PC-3 (cell line): ENCODE measurements at regions not wholly inside any gene's neighbourhood (a gene's known extent, or its start where the extent isn't known, plus 50 kb on each side); places are given as distances from the start of the nearest gene placed in this dataset.

Source experiments
- ATAC-seq: fragments of 200-7000 bp; cut with Tn5 transposase; 2 replicates; pipeline ENCODE4 v1.9.1; 2020; ENCODE audit warnings: mild to moderate bottlenecking, moderate library complexity
- BruUV-seq: library from RNA; stranded (reverse); fragments of 400-500 nt; replicated peaks from 2 replicates; lab custom pipeline; 2021; lab: Mats Ljungman, UMichigan
- CTCF ChIA-PET: fragments of 300-600 bp; sonication (Branson Sonifier 250); formaldehyde crosslinking; loops from one replicate; lab custom pipeline; 2022; ENCODE audit warnings: antibody characterized with exemption; lab: Charles Lee
- POLR2A ChIA-PET: fragments of 300-600 bp; sonication (Branson Sonifier 250); formaldehyde crosslinking; loops from one replicate; lab custom pipeline; 2022; ENCODE audit warnings: antibody characterized with exemption; ENCODE audit not compliant: unreplicated experiment; lab: Charles Lee
- DNase-seq: peaks from one replicate; pipeline ENCODE4 v3.0.0-alpha.2; 2015
- H2AFZ ChIP-seq: fragments of 300-600 bp; sonication (generic); 2 replicates; pipeline ENCODE4 v1.6.0; 2016; ENCODE audit warnings: antibody characterized with exemption, low read length
- H3F3A ChIP-seq: fragments of 300-600 bp; sonication (generic); one replicate; pipeline ENCODE4 v1.6.0; 2017; ENCODE audit warnings: antibody characterized with exemption, low read length, control low read depth, mild to moderate bottlenecking; ENCODE audit not compliant: unreplicated experiment
- H3K27ac ChIP-seq: fragments of 300-600 bp; sonication (generic); 2 replicates; pipeline ENCODE4 v1.5.1; 2016; ENCODE audit warnings: mild to moderate bottlenecking, low read length
- H3K27me3 ChIP-seq: fragments of 300-600 bp; sonication (generic); 2 replicates; pipeline ENCODE4 v1.6.1; 2016; ENCODE audit warnings: low read length, mixed read lengths
- H3K36me3 ChIP-seq: fragments of 300-600 bp; sonication (generic); 2 replicates; pipeline ENCODE4 v1.6.1; 2016; ENCODE audit warnings: low read depth, mixed run types, low read length, mixed read lengths
- H3K4me1 ChIP-seq: fragments of 300-600 bp; sonication (generic); 2 replicates; pipeline ENCODE4 v1.5.1; 2016; ENCODE audit warnings: low read length; ENCODE audit not compliant: insufficient read depth
- H3K4me2 ChIP-seq: fragments of 300-600 bp; sonication (generic); 2 replicates; pipeline ENCODE4 v1.6.0; 2016; ENCODE audit warnings: low read length
- H3K4me3 ChIP-seq: fragments of 300-600 bp; sonication (generic); 2 replicates; pipeline ENCODE4 v1.5.1; 2016; ENCODE audit warnings: mild to moderate bottlenecking, low read length, mixed read lengths
- H3K79me2 ChIP-seq: fragments of 300-600 bp; sonication (generic); 2 replicates; pipeline ENCODE4 v1.6.1; 2017; ENCODE audit warnings: low read length, mixed read lengths
- H3K9ac ChIP-seq: fragments of 300-600 bp; sonication (generic); 2 replicates; pipeline ENCODE4 v1.6.0; 2016; ENCODE audit warnings: mild to moderate bottlenecking, low read length
- H3K9me2 ChIP-seq: fragments of 300-600 bp; sonication (generic); replicated peaks from 2 replicates; pipeline ENCODE4 v1.6.1; 2016; ENCODE audit warnings: mixed run types, low read length, mixed read lengths
- H3K9me3 ChIP-seq: fragments of 300-600 bp; sonication (generic); 2 replicates; pipeline ENCODE4 v1.6.1; 2016; ENCODE audit warnings: low read length, mixed read lengths
- H4K20me1 ChIP-seq: fragments of 300-600 bp; sonication (generic); 2 replicates; pipeline ENCODE4 v1.6.1; 2016; ENCODE audit warnings: low read length, mixed read lengths
- EZH2 ChIP-seq: fragments of 300-600 bp; sonication (generic); IDR thresholded peaks from one replicate; pipeline ENCODE4 v1.6.1; 2017; ENCODE audit warnings: antibody characterized with exemption, mild to moderate bottlenecking, low read length; ENCODE audit not compliant: unreplicated experiment
- EZH2phosphoT487 ChIP-seq: fragments of 300-600 bp; sonication (generic); IDR thresholded peaks from 2 replicates; pipeline ENCODE4 v1.6.1; 2018; ENCODE audit warnings: mild to moderate bottlenecking, antibody characterized with exemption, low read length, borderline replicate concordance
- intact Hi-C: fragments of 100-400 bp; cut with micrococcal nuclease; formaldehyde crosslinking; loops from 2 replicates; pipeline ENCODE4 v1.9.0; 2023
- TF ChIP-seq, protein P1 (sequence below): fragments of 300-600 bp; sonication (generic); conservative IDR thresholded peaks from 2 replicates; pipeline ENCODE4 v1.5.1; 2017; ENCODE audit warnings: antibody characterized with exemption, low read depth, mild to moderate bottlenecking, low read length

DNA sequence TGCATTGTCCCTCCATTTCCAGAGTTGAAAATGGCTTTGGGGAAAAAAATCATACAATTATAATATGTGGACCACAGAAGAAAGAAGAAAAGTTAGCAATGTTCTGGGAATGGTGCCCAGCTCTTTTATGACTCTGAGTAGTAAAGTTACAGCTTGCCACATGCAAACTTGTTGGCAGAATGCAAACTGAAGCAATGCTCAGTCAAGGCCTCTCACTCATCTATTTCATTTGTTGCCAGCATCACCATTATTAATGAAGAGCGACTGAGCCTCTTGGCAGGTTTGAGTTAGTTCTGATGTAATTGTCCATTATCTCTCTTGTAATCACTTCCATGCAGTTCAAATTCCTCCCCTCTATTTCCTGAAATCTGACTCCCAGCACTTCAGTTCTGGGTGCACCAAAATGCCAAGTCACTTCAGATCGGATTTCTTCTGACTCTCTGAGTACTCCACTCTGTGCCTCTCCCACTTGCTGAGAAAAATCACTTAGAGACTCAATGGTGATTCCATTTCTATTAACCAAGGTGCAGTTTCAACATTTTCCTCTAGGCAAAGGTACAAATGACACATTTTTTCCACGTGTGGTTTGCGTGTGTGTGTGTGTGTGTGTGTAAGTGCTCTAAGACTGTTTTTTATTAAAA lies 154.4 kb upstream of the STMND1 start:
- DNase-seq = peak; percentile 86
- peak overlapping the region; percentile 90 for H3K27ac ChIP-seq
- no peaks in the 10 kb centered on the region for H4K20me1 ChIP-seq
- H2AFZ ChIP-seq = peak overlapping the region; percentile 56
- peak overlapping the region; percentile 47 for H3K9ac ChIP-seq
- H3K27me3 ChIP-seq = no peaks in the 10 kb centered on the region
- H3K36me3 ChIP-seq = no peaks in the 10 kb centered on the region
- BruUV-seq = no TSS peak
- H3K4me1 ChIP-seq = peaks cover 22% of the 10 kb centered on the region
- ChIA-PET POLR2A (interaction anchor here (0.6 kb wide), 1 partner anchor 46 kb away, joined by 3 read pairs; no protein-coding TSS in a partner anchor), CTCF (interaction anchor here (0.6 to 1.0 kb wide), 3 partner anchors 17 to 139 kb away, joined by 4 to 5 read pairs (median 4); no protein-coding TSS in a partner anchor)
- ATAC-seq = peak; percentile 96
- H3K4me2 ChIP-seq = peak overlapping the region; percentile 70
- no peaks in the 10 kb centered on the region for H3K9me3 ChIP-seq
- H3K79me2 ChIP-seq = no peaks in the 10 kb centered on the region
- peak overlapping the region; percentile 20; the same call in 1 of the 2 replicates for H3K4me3 ChIP-seq
- H3F3A ChIP-seq = peaks cover 5% of the 10 kb centered on the region
- H3K9me2 ChIP-seq = no peaks in the 10 kb centered on the region
- intact Hi-C loops = loop anchor here (5.0 kb wide), 2 partner anchors 45 to 100 kb away; no protein-coding TSS in a partner anchor
- no peak for TF ChIP-seq EZH2
- TF ChIP-seq, protein P1, sequence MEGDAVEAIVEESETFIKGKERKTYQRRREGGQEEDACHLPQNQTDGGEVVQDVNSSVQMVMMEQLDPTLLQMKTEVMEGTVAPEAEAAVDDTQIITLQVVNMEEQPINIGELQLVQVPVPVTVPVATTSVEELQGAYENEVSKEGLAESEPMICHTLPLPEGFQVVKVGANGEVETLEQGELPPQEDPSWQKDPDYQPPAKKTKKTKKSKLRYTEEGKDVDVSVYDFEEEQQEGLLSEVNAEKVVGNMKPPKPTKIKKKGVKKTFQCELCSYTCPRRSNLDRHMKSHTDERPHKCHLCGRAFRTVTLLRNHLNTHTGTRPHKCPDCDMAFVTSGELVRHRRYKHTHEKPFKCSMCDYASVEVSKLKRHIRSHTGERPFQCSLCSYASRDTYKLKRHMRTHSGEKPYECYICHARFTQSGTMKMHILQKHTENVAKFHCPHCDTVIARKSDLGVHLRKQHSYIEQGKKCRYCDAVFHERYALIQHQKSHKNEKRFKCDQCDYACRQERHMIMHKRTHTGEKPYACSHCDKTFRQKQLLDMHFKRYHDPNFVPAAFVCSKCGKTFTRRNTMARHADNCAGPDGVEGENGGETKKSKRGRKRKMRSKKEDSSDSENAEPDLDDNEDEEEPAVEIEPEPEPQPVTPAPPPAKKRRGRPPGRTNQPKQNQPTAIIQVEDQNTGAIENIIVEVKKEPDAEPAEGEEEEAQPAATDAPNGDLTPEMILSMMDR = no peak
- no peak for TF ChIP-seq EZH2phosphoT487

- ATAC-seq = no peak
- CTCF ChIA-PET = no interaction called here
Observed at GRCh38 chr6:16944596-16944995, 157.3 kb upstream of the STMND1 start.

More at GRCh38 chr6:16944596-16944995, 157.3 kb upstream of the STMND1 start:
- intact Hi-C loops = no loop called here
- no TSS peak for BruUV-seq
- Histone ChIP-seq H3K9me3 (no peaks in the 10 kb centered on the region), H3K4me3 (no peak overlapping the region), H3K4me1 (peaks cover 22% of the 10 kb centered on the region), H4K20me1 (no peaks in the 10 kb centered on the region), H3K36me3 (no peaks in the 10 kb centered on the region), H3K9ac (no peak overlapping the region), H3F3A (peaks cover 5% of the 10 kb centered on the region), H2AFZ (no peak overlapping the region), H3K27ac (no peak overlapping the region), H3K79me2 (no peaks in the 10 kb centered on the region), H3K9me2 (no peaks in the 10 kb centered on the region), H3K27me3 (no peaks in the 10 kb centered on the region), H3K4me2 (no peak overlapping the region)
- TF ChIP-seq, protein P1 = no peak
- TF ChIP-seq EZH2 = no peak
- TF ChIP-seq EZH2phosphoT487 = no peak
- POLR2A ChIA-PET = no interaction called here
- no peak for DNase-seq
